Chondrocyte (in vitro differentiated cells): ENCODE measurements at regions not wholly inside any gene's neighbourhood (a gene's known extent, or its start where the extent isn't known, plus 50 kb on each side); places are given as distances from the start of the nearest gene placed in this dataset.

Experiments
- DNase-seq: peaks from one replicate; pipeline ENCODE4 v3.0.0; 2021; ENCODE audit warnings: mixed read lengths, low spot score
- H3K27ac Mint-ChIP-seq: one replicate; pipeline ENCODE4 v1.8.0; 2021; ENCODE audit warnings: mild to moderate bottlenecking, moderate library complexity, mixed read lengths; ENCODE audit not compliant: unreplicated experiment
- H3K27me3 Mint-ChIP-seq: 2 replicates; pipeline ENCODE4 v1.8.0; 2021; ENCODE audit warnings: low read depth, mixed read lengths
- H3K36me3 Mint-ChIP-seq: 2 replicates; pipeline ENCODE4 v1.8.0; 2021; ENCODE audit warnings: low read depth, mixed read lengths
- H3K4me1 Mint-ChIP-seq: 2 replicates; pipeline ENCODE4 v1.8.0; 2021; ENCODE audit warnings: low read depth, mild to moderate bottlenecking, mixed read lengths
- H3K4me3 Mint-ChIP-seq: one replicate; pipeline ENCODE4 v1.8.0; 2021; ENCODE audit warnings: mild to moderate bottlenecking, moderate library complexity, mixed read lengths; ENCODE audit not compliant: unreplicated experiment
- H3K9me3 Mint-ChIP-seq: 2 replicates; pipeline ENCODE4 v1.8.0; 2021; ENCODE audit warnings: low read depth, mixed read lengths
- TF ChIP-seq, protein P1 (sequence below): fragments of 200-600 bp; sonication (generic); IDR thresholded peaks from 2 replicates; pipeline ENCODE4 v1.5.0; 2021; ENCODE audit warnings: antibody characterized with exemption, mild to moderate bottlenecking, moderate library complexity

- TF ChIP-seq, protein P1, sequence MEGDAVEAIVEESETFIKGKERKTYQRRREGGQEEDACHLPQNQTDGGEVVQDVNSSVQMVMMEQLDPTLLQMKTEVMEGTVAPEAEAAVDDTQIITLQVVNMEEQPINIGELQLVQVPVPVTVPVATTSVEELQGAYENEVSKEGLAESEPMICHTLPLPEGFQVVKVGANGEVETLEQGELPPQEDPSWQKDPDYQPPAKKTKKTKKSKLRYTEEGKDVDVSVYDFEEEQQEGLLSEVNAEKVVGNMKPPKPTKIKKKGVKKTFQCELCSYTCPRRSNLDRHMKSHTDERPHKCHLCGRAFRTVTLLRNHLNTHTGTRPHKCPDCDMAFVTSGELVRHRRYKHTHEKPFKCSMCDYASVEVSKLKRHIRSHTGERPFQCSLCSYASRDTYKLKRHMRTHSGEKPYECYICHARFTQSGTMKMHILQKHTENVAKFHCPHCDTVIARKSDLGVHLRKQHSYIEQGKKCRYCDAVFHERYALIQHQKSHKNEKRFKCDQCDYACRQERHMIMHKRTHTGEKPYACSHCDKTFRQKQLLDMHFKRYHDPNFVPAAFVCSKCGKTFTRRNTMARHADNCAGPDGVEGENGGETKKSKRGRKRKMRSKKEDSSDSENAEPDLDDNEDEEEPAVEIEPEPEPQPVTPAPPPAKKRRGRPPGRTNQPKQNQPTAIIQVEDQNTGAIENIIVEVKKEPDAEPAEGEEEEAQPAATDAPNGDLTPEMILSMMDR, result no peak
- no peak for DNase-seq
- Mint-ChIP-seq H3K4me1 (peaks cover 42% of the 10 kb centered on the region), H3K9me3 (no peaks in the 10 kb centered on the region), H3K36me3 (peaks cover 2% of the 10 kb centered on the region), H3K4me3 (no peak overlapping the region), H3K27me3 (peaks cover 6% of the 10 kb centered on the region), H3K27ac (no peak overlapping the region)
These were observed 168.5 kb downstream of the HSD17B3 start for GRCh38 chr9:96133321-96134021.

GRCh38 chr9:96131825-96132224, 170.2 kb downstream of the HSD17B3 start:
- peaks cover 2% of the 10 kb centered on the region for H3K36me3 Mint-ChIP-seq
- H3K27me3 Mint-ChIP-seq, result peaks cover 8% of the 10 kb centered on the region
- H3K4me1 Mint-ChIP-seq, result peaks cover 25% of the 10 kb centered on the region
- no peaks in the 10 kb centered on the region for H3K9me3 Mint-ChIP-seq
- no peak for DNase-seq
- TF ChIP-seq, protein P1, result no peak
- no peak overlapping the region for H3K27ac Mint-ChIP-seq
- H3K4me3 Mint-ChIP-seq, result no peak overlapping the region

- DNase-seq, result no peak
- H3K36me3 Mint-ChIP-seq, result peaks cover 2% of the 10 kb centered on the region
These were observed 171.0 kb downstream of the HSD17B3 start for GRCh38 chr9:96130970-96131369.

DNA sequence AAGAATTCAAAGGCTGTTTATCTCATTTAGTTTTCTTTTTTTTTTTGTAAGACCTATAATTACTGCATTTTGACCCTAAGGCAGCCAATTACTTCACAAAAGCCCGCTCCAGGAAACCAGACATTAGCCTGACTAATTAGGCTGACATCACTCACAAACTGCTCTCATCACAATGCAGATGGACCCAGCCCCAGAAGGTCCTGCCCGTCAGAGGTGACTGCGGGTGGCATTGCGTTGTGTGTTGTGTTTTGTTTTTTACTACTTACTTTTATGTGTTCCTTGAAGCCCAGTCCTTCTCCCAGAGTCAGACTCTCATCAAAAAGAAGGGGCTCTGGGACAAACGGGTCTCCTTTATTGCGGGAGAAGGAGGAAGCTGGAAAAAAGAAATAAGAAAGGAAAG, 172.2 kb downstream of the HSD17B3 start:
- H3K27ac Mint-ChIP-seq, result no peak overlapping the region
- peaks cover 8% of the 10 kb centered on the region for H3K27me3 Mint-ChIP-seq
- no peak overlapping the region for H3K4me3 Mint-ChIP-seq
- TF ChIP-seq, protein P1, result no peak
- H3K9me3 Mint-ChIP-seq, result no peaks in the 10 kb centered on the region
- H3K4me1 Mint-ChIP-seq, result peaks cover 15% of the 10 kb centered on the region
- no peak for DNase-seq
- H3K36me3 Mint-ChIP-seq, result peaks cover 2% of the 10 kb centered on the region

More at GRCh38 chr9:96130970-96131369, 171.0 kb downstream of the HSD17B3 start:
- Mint-ChIP-seq H3K27ac (no peak overlapping the region), H3K27me3 (peaks cover 8% of the 10 kb centered on the region), H3K4me1 (peaks cover 27% of the 10 kb centered on the region), H3K4me3 (no peak overlapping the region), H3K9me3 (no peaks in the 10 kb centered on the region)
- TF ChIP-seq, protein P1, result no peak

- H3K4me3 Mint-ChIP-seq, result no peak overlapping the region
- peaks cover 8% of the 10 kb centered on the region for H3K27me3 Mint-ChIP-seq
- no peak overlapping the region for H3K27ac Mint-ChIP-seq
- H3K4me1 Mint-ChIP-seq, result peaks cover 13% of the 10 kb centered on the region
- H3K9me3 Mint-ChIP-seq, result no peaks in the 10 kb centered on the region
- no peak for DNase-seq
- H3K36me3 Mint-ChIP-seq, result peaks cover 2% of the 10 kb centered on the region
- TF ChIP-seq, protein P1, result no peak
These were observed 173.1 kb downstream of the HSD17B3 start for GRCh38 chr9:96128880-96129279.
